Left kidney (tissue), 1 donor: ENCODE measurements at regions not wholly inside any gene's neighbourhood (a gene's known extent, or its start where the extent isn't known, plus 50 kb on each side); places are given as distances from the start of the nearest gene placed in this dataset.
"Not testable (repeated sequence)": the region's sequence is repeated elsewhere in the genome, so short reads cannot be mapped to it uniquely, and the experiment has no call there.

Experiments used
- DNase-seq: peaks from one replicate; pipeline ENCODE4 v3.0.0-alpha.2; 2013

- DNase-seq, result no peak
Observed at GRCh38 chr6:153411070-153411648, 280.1 kb upstream of the RGS17 start.

GRCh38 chr6:153405931-153406330, 274.8 kb upstream of the RGS17 start:
- DNase-seq, result no peak

DNA sequence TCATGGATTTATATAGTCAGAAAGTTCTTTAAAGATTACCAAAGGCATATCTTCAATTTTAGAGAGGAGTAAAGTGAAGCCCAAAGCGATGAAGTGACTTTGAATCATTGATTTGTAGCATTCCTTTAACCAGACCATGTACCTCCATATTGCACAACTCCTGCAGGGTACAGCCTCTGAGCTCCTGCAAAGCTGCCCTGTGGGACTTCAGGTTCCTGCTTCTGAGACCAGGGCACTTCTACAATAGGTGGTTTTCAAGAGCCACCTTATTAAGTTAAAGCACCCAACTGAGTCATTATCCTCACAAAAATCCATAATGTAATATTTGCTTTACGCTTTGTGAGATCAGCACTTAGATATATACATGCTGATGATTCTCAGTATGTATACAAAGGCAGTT, 270.7 kb upstream of the RGS17 start:
- DNase-seq, result no peak

DNA sequence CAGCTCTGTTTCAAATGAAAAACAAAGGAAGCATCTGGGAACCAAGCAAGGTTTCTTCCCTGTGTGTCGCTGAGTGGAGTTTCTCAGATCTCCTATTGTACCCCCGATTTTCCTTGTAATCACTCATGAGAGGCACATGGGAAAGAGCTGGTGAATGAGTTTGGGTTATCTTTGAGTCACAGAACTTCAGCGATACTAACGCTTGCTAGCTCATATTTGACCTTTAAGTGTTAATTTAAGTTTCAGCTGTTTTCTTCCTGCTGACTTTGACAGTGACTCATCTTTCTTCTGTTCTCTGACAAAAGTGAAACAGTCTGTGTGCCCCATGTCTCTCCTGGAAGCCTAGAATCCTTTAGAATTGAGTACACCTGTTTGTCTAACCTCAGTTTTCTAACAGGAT, 261.1 kb upstream of the RGS17 start:
- DNase-seq, result no peak

DNA sequence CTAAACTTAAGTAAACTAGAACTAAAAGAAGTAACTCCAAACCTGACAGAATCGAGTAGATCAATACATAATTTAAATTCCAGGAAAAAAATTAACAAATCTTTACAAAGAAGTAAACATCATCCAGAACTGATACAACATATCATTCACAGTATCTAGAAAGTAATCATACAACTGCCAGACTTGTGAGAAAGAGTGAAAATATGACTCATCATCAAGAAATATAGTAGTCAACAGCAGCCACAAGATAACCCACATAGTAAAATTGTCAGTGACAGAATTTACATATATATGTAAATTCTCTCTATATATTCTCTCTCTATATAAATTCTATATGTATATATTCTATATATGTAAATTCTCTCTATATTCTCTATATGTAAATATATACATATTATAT, 242.8 kb upstream of the RGS17 start:
- DNase-seq, result no peak

DNA sequence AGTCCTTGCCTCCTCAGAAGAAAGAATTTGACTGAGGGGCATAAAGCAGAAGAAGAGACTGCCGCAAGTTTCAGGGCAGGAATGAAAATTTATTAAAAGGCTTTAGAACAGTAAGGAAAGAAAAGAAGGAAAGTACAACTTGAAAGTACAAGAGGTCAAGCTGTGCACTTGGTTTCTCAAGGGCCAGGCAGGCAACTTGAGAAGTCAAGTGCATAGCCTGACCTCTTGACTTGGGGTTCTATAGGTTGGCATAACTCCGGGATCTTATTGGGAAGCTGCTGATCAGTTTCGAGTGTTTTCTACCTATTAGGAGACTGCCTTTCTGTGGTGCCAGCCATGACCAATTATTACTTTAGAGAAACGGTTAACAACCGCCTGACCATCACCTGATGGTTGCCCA, 237.0 kb upstream of the RGS17 start:
- no peak for DNase-seq

DNA sequence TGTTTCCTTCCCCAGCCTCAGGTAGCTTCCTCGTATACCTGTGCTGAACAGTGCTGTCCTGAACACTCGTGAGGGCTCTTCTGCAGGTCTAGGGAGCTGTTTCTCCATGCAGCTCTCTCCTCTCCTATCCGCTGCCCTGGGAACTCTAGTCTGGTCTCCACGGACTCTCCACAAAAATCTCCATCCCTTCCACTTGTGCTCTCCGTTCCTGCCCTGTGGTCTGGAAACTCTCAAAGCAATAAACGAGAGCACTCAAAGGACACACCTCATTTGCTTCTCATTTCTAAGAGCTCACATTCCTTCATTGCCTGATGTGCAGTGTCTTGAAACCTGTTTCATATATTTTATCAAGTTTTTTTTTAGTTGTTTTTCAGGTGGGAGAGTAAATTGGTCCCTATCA, 235.9 kb upstream of the RGS17 start:
- DNase-seq, result peak; percentile 10

- DNase-seq, result no peak
Observed at GRCh38 chr6:153357391-153357790, 226.3 kb upstream of the RGS17 start.

- no peak for DNase-seq
Observed at GRCh38 chr6:153340568-153340967, 209.5 kb upstream of the RGS17 start.

DNA sequence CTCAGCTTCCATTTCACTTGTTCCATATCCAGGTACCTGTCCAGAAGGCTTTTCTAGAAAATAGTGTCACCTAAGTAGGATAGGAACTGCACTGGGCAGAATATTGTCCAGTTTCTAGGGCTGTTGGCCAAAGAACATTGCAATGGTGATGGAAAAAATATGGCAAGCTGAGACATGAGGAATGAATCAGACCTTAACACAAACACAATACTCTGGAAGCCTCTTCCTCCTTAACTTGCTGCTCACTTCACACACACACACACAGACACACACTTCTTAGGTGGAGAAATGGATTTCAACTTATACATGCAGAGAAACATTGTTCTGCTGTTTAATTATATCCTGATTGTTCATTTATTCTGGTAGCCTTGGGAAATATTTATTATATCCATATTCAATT, 203.0 kb upstream of the RGS17 start:
- no peak for DNase-seq

GRCh38 chr6:153331221-153331620, 200.1 kb upstream of the RGS17 start:
- not testable (repeated sequence) for DNase-seq

GRCh38 chr6:153328194-153328593, 197.1 kb upstream of the RGS17 start:
- DNase-seq, result no peak

- no peak for DNase-seq
Observed at GRCh38 chr6:153325661-153326060, 194.6 kb upstream of the RGS17 start.

- peak; percentile 47 for DNase-seq
Observed at GRCh38 chr6:153312634-153313033, 181.6 kb upstream of the RGS17 start.

DNA sequence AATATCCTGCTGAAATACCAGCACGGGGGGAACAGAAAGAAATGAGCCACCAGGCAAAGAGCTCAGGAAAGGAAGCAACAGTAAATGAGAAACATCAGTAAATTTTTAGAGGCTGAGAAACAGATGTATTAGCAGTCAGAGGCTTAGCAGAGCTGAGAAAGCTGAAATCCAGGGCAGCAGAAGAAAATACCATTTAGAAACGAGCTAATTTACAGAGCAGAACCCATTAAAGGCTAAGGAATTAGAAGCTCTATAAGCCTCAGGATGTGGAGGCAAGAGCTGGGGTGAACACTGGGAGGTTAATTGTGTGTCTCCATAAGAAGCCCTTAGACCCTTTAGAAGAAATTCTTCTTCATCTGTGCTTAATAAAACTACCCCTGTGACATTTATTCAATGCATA, 178.6 kb upstream of the RGS17 start:
- no peak for DNase-seq

DNA sequence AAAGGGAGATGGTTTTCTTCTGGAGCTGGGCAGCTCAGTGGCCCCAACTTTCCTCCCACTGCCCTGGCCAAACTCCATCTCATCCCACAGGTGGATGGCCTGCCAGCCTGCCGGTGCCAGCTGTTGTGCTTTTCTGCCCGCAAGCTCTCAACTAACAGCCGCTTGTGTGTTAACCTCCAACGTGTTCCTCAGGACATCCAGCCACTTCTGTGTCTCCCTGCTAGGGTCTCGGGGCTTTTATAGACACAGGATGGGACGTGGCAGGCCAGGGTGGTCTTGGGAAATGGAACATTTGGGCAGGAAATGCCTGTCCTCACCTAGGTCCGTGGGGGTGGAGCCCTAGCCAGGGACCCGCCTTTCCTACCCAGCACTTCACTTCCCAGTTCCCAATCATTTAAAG, 171.1 kb upstream of the RGS17 start:
- no peak for DNase-seq

DNA sequence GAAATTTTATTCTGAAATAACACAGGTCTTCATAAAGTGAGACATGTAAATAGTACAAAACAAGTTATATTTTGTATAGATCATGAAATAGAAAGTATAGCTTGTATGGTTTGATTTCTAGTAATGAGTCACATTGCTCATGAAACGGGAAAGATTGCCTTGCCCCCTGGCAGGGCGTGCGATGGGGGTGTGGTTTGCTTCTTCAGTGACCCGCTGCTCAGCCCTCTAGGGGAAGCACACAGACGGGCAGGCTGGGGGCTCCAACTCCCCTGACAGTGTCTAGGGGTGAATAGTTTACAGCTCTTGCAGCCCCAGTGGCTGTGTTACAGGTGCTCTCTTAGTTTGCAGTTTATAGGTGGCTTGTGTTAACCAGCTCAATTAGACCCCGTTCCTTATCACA, 170.5 kb upstream of the RGS17 start:
- DNase-seq, result no peak

- DNase-seq, result not testable (repeated sequence)
Observed at GRCh38 chr6:153282456-153282855, 151.4 kb upstream of the RGS17 start.

GRCh38 chr6:153275997-153276396, 144.9 kb upstream of the RGS17 start:
- DNase-seq, result no peak

DNA sequence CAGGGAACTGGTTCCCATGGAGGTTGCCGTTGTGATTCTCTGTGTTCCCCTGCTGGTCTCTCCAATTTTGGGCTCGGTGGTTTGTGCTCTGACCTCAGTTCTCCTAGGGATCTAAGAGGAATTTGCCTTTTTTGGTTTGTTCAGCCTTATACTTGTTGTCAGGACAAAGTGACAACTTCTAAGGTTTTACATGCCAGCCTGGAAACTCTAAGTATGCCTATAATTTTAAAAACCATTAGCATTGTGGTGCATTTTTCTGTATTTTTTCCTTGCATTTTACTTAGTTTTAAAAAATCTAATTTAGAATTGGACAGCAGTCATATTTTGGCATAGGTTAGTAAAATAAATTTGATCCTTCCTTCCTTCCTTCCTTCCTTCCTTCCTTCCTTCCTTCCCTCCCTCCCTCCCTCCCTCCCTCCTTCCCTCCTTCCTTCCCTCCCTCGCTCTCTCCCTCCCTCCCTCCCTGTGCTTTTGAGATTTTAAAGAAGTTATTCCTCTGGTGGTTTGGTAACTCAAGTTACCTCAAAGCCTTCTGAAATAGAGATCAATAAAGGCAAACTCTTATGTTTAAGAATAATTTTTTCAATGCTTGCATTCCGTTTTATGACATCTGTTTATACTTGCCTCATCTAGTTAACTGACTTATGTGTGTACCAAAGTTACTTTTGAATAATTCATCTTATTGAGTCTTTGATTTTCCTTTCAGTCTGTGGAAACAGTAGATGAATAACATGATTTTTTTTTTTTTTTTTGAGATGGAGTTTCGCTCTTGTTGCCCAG, 141.3 kb upstream of the RGS17 start:
- no peak for DNase-seq

DNA sequence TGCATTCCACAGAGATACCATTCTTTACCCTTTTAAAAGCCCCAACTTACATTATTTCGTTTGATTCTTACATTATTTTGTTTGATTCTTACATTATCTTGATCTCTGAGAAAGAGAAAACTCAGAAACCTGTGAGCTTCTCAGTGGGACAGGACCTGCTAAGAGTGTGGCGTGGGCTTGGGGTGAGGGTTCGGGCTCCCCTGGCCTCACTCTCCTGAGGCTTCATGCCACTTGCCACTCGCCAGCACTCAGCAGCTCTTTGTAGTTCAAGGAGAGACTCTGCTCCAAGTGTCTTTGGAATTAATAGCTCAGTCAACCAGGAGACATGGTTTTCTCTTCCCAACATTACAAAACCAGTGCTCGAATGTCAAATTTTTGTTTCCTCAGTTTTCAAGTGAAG, 132.4 kb upstream of the RGS17 start:
- no peak for DNase-seq

DNA sequence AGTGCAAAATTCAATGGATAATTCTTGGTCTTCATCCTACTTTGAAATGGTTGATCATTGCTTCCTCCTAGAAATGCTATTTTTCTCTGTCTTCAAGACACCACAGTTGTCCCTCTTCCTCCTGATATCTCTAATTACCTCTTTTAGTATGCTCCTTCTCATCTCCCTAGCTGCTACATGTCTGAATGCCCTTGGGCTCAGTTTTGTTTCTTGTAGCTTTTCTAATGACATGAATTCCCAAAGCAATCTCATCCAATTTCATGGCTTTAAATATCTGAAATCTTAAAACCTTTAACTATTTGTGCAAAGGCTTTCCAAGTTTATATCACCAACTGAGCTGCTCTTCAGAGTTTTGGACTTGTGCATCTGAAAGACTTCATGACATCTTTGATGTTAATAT, 120.2 kb upstream of the RGS17 start:
- DNase-seq, result no peak

DNA sequence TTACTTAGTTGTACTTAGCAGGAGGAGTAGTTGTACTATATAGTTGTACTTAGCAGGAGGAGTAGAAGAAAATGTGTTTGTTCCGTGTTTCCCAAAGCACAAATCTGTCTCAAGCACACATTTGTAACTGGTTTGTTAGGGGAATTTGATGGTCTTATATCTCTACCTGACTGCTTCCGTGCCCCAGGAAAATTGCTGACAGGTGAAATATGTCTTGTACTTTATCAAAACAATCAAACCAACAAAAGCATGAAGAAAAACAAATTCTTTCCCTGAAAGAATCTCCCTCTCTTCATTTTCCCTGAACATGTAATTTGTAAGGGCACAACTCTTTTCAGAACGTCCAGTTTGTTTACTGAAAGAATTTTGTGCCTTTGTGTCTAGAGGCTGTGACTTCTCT, 106.6 kb upstream of the RGS17 start:
- no peak for DNase-seq

- DNase-seq, result peak; percentile 48
Observed at GRCh38 chr6:153231048-153231646, 100.1 kb upstream of the RGS17 start.
